ENCODE measurements at regions not wholly inside any gene's neighbourhood (a gene's known extent, or its start where the extent isn't known, plus 50 kb on each side); places are given as distances from the start of the nearest gene placed in this dataset.

DNA sequence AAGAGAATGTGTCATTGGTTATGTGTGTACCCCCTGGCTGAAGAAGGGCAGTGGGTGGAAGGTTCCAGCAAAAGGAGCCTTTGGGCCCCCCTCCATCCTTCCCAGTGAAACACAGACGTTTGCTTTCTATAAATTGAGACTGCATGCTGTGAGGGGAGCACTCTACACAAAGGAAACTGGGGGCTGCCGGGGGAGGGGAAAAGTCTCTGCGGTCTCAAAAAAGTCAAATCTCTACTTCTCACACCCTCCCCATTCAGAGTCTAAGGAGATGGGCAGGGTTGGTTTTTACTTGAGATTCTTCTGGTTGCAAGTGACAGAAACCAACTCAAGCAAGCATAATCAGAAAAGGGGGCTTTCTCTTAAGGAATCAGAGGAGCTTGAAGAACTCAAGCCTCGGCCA is 50.1 kb upstream of the TLE3 start:
- Histone ChIP-seq H3K27me3 (ENCODE audit: insufficient read depth, insufficient read length) (no peaks in the 10 kb centered on the region), H3K9ac (ENCODE audit: insufficient read length, low read depth) (no peak overlapping the region), H3K9me3 (ENCODE audit: insufficient read depth, low read length) (no peaks in the 10 kb centered on the region), H3K4me1 (ENCODE audit: insufficient read depth, insufficient read length) (peaks cover 8% of the 10 kb centered on the region), H3K36me3 (ENCODE audit: insufficient read depth, insufficient read length, low read length) (no peaks in the 10 kb centered on the region), H3K4me3 (ENCODE audit: insufficient read length, low read depth) (no peak overlapping the region)
- DNase-seq (ENCODE audit: low read depth, low spot score) = no peak
- no peak for TF ChIP-seq ZNF274 (IDR thresholded peaks at IDR 0.05; ENCODE audit: low read depth, low read length)
- TF ChIP-seq YY1 (IDR thresholded peaks at IDR 0.05; ENCODE audit: insufficient read depth, insufficient read length) = no peak
- TF ChIP-seq SUZ12 (IDR thresholded peaks at IDR 0.05; ENCODE audit: extremely low read depth, insufficient read depth, insufficient read length) = no peak

All from NT2/D1 (cell line).